ENCODE measurements at regions not wholly inside any gene's neighbourhood (a gene's known extent, or its start where the extent isn't known, plus 50 kb on each side); places are given as distances from the start of the nearest gene placed in this dataset.

GRCh38 chr6:81031416-81031815, 721.1 kb downstream of the TENT5A start (continued):
- no peak for TF ChIP-seq NRF1 (IDR thresholded peaks at IDR 0.05; ENCODE audit: low read depth, low read length)

GRCh38 chr6:81026041-81026553, 726.4 kb downstream of the TENT5A start:
- H4K20me1 ChIP-seq (ENCODE audit: insufficient read depth), result no peaks in the 10 kb centered on the region
- WGBS (ENCODE audit: low lambda C conversion rate), result 52% methylated on average over 2 of the region's 2 CpGs
- no peak overlapping the region for H3K9ac ChIP-seq
- POLR2A ChIA-PET, result no interaction called here
- H3K27me3 ChIP-seq (ENCODE audit: insufficient read depth), result no peaks in the 10 kb centered on the region
- no peak overlapping the region for H3K4me3 ChIP-seq (ENCODE audit: low read depth in 2 of 2, low read length in 1 of 2)
- H3K27ac ChIP-seq (ENCODE audit: low read depth in 2 of 2, low read length in 1 of 2), result no peak overlapping the region
- H3K9me2 ChIP-seq, result no peaks in the 10 kb centered on the region
- no peak overlapping the region for H2AFZ ChIP-seq (ENCODE audit: low read depth)
- no peak for DNase-seq
- no peaks in the 10 kb centered on the region for H3F3A ChIP-seq (replicated peaks; ENCODE audit: insufficient read depth)
- no peak overlapping the region for H3K4me2 ChIP-seq
- H3K4me1 ChIP-seq (ENCODE audit: control insufficient read depth in 1 of 2, insufficient read depth in 2 of 2, low read depth in 1 of 2, low read length in 1 of 2), result no peaks in the 10 kb centered on the region
- no peaks in the 10 kb centered on the region for H3K79me2 ChIP-seq (ENCODE audit: insufficient read depth)
- CTCF ChIA-PET, result no interaction called here
- no peaks in the 10 kb centered on the region for H3K36me3 ChIP-seq (replicated peaks in 1 of 2; ENCODE audit: control insufficient read depth in 1 of 2, insufficient read depth in 2 of 2, low read length in 1 of 2)
- 0 out of 2 replicates have a peak, but pooled peaks cover 3% of the 10 kb centered on the region for H3K9me3 ChIP-seq
- TF ChIP-seq FOSL2 (IDR thresholded peaks at IDR 0.05; ENCODE audit: borderline replicate concordance, low read depth) (no peak), CTCF (IDR thresholded peaks at IDR 0.05) (no peak), GATA2 (CRISPR knock-in tag; IDR thresholded peaks at IDR 0.05) (no peak), RXRA (IDR thresholded peaks at IDR 0.05; ENCODE audit: borderline replicate concordance, low read depth) (no peak), MXI1 (IDR thresholded peaks at IDR 0.05; ENCODE audit: low read depth, low read length) (no peak), REST (IDR thresholded peaks at IDR 0.05; ENCODE audit: low read depth, low read length) (no peak), CHD2 (IDR thresholded peaks at IDR 0.05; ENCODE audit: low read length, partially characterized antibody) (no peak), ELF1 (IDR thresholded peaks at IDR 0.05) (no peak), ZBTB33 (IDR thresholded peaks at IDR 0.05; ENCODE audit: borderline replicate concordance, low read depth) (no peak), POLR2AphosphoS5 (IDR thresholded peaks at IDR 0.05; ENCODE audit: low read depth, low read length) (no peak), FOXJ3 (CRISPR knock-in tag; IDR thresholded peaks at IDR 0.05) (no peak), IRF3 (IDR thresholded peaks at IDR 0.05; ENCODE audit: low read depth, low read length) (no peak), SMC3 (IDR thresholded peaks at IDR 0.05; ENCODE audit: low read depth, low read length) (no peak), EZH2phosphoT487 (IDR thresholded peaks at IDR 0.05; ENCODE audit: borderline replicate concordance, low read depth) (no peak), YY1 (IDR thresholded peaks at IDR 0.05; ENCODE audit: low read depth) (no peak), USF2 (IDR thresholded peaks at IDR 0.05; ENCODE audit: borderline replicate concordance, low read depth, low read length) (no peak), MAX (IDR thresholded peaks at IDR 0.05; ENCODE audit: low read depth) (no peak), RAD21 (IDR thresholded peaks at IDR 0.05; ENCODE audit: low read length) (no peak), JUND (IDR thresholded peaks at IDR 0.05) (no peak)
